CD14-positive monocyte (primary cell): ENCODE measurements at regions not wholly inside any gene's neighbourhood (a gene's known extent, or its start where the extent isn't known, plus 50 kb on each side); places are given as distances from the start of the nearest gene placed in this dataset.

Experiments
- DNase-seq, 3 donors: peaks; one replicate each; pipeline ENCODE4 v3.0.0-alpha.2; 2011 to 2022
- H2AFZ ChIP-seq: 2 replicates; pipeline ENCODE4 v1.6.0; 2012; ENCODE audit warnings: mild to moderate bottlenecking, low read depth, low read length, inconsistent platforms; ENCODE audit not compliant: insufficient read depth, poor library complexity, severe bottlenecking
- H3K27ac ChIP-seq, 2 donors: 1 replicate in 1 of 2; 2 replicates in 1 of 2; pipeline ENCODE4 v1.5.1; 2012 to 2013; ENCODE audit warnings: low read length in 2 of 2, control low read depth in 1 of 2, inconsistent platforms in 1 of 2, low read depth in 1 of 2, mild to moderate bottlenecking in 1 of 2
- H3K27me3 ChIP-seq, 2 donors: one replicate each; pipeline versions ENCODE4 v1.6.0 to v1.6.1; 2011 to 2013; ENCODE audit warnings: low read length in 2 of 2; ENCODE audit not compliant: control insufficient read depth in 2 of 2, insufficient read depth in 2 of 2
- H3K36me3 ChIP-seq, 2 donors: replicated peaks in 1 of 2; 1 replicate in 1 of 2; 2 replicates in 1 of 2; pipeline versions ENCODE4 v1.5.1 to v1.6.1; 2012 to 2013; ENCODE audit warnings: low read length in 2 of 2, control low read depth in 1 of 2, inconsistent platforms in 1 of 2, mild to moderate bottlenecking in 1 of 2; ENCODE audit not compliant: insufficient read depth in 2 of 2, control insufficient read depth in 1 of 2
- H3K4me1 ChIP-seq, 2 donors: 1 replicate in 1 of 2; 2 replicates in 1 of 2; pipeline versions ENCODE4 v1.5.1 to v1.6.1; 2012 to 2013; ENCODE audit warnings: low read length in 2 of 2, control low read depth in 1 of 2, inconsistent platforms in 1 of 2, mild to moderate bottlenecking in 1 of 2, moderate library complexity in 1 of 2; ENCODE audit not compliant: insufficient read depth in 2 of 2, control insufficient read depth in 1 of 2
- H3K4me2 ChIP-seq: replicated peaks from 2 replicates; pipeline ENCODE3; 2012; ENCODE audit warnings: low read length, moderate library complexity, mild to moderate bottlenecking; ENCODE audit not compliant: poor library complexity, severe bottlenecking; ENCODE audit errors: extremely low read depth
- H3K4me3 ChIP-seq, 3 experiments: fragments of 200-600 bp in 1 of 3; sonication (generic) in 1 of 3; replicated peaks in 1 of 3; 1 replicate in 2 of 3; 2 replicates in 1 of 3; pipeline ENCODE4 v1.5.1; 2011 to 2013; ENCODE audit warnings: low read length in 3 of 3, mild to moderate bottlenecking in 3 of 3, control low read depth in 2 of 3, low read depth in 2 of 3, inconsistent platforms in 1 of 3, moderate library complexity in 1 of 3
- H3K79me2 ChIP-seq: 2 replicates; pipeline ENCODE4 v1.6.0; 2012; ENCODE audit warnings: mild to moderate bottlenecking, control low read depth, inconsistent platforms, low read length, moderate library complexity; ENCODE audit not compliant: insufficient read depth
- H3K9ac ChIP-seq: 2 replicates; pipeline ENCODE4 v1.6.0; 2017; ENCODE audit warnings: low read length, mild to moderate bottlenecking; ENCODE audit not compliant: insufficient read depth, poor library complexity, severe bottlenecking
- H3K9me3 ChIP-seq, 2 donors: replicated peaks in 1 of 2; 1 replicate in 1 of 2; 2 replicates in 1 of 2; pipeline versions ENCODE4 v1.5.1 to v1.6.1; 2012 to 2013; ENCODE audit warnings: low read length in 2 of 2, control low read depth in 1 of 2; ENCODE audit not compliant: control insufficient read depth in 1 of 2, insufficient read depth in 1 of 2
- H4K20me1 ChIP-seq: 2 replicates; pipeline ENCODE4 v1.6.0; 2012; ENCODE audit warnings: mild to moderate bottlenecking, low read length, control low read depth, moderate library complexity; ENCODE audit not compliant: insufficient read depth
- H3K27ac Mint-ChIP-seq, 7 donors: one replicate each; pipeline ENCODE4 v1.8.0; 2020; ENCODE audit warnings: mild to moderate bottlenecking in 7 of 7, mixed read lengths in 7 of 7, moderate library complexity in 6 of 7, inconsistent platforms in 2 of 7
- H3K27me3 Mint-ChIP-seq, 3 donors: one replicate each; pipeline ENCODE4 v1.8.0; 2021 to 2022; ENCODE audit warnings: low read depth in 3 of 3, mild to moderate bottlenecking in 3 of 3, mixed read lengths in 3 of 3, moderate library complexity in 3 of 3, inconsistent platforms in 1 of 3
- H3K36me3 Mint-ChIP-seq, 2 donors: one replicate each; pipeline ENCODE4 v1.8.0; 2020; ENCODE audit warnings: mixed read lengths in 2 of 2, inconsistent platforms in 1 of 2, mild to moderate bottlenecking in 1 of 2
- H3K4me1 Mint-ChIP-seq: one replicate; pipeline ENCODE4 v1.8.0; 2020; ENCODE audit warnings: mild to moderate bottlenecking, mixed read lengths
- H3K4me3 Mint-ChIP-seq, 2 donors: one replicate each; pipeline ENCODE4 v1.8.0; 2020; ENCODE audit warnings: mild to moderate bottlenecking in 2 of 2, mixed read lengths in 2 of 2, moderate library complexity in 1 of 2
- H3K9me3 Mint-ChIP-seq, 7 donors: one replicate each; pipeline ENCODE4 v1.8.0; 2020 to 2022; ENCODE audit warnings: mixed read lengths in 7 of 7, mild to moderate bottlenecking in 6 of 7, moderate library complexity in 6 of 7, inconsistent platforms in 2 of 7
- CTCF ChIP-seq: fragments of 200-600 bp; IDR thresholded peaks from one replicate; pipeline ENCODE4 v1.8.0; 2022; ENCODE audit warnings: antibody characterized with exemption, mild to moderate bottlenecking
- WGBS: methylation state at CpG from one replicate; pipeline ENCODE4 v1.1.5; 2013; ENCODE audit warnings: missing lambda C conversion rate; ENCODE audit not compliant: insufficient coverage; 5-methylcytosine and 5-hydroxymethylcytosine counted together
- intact Hi-C, 2 donors: fragments of 100-400 bp; cut with micrococcal nuclease; formaldehyde crosslinking; loops; one replicate each; pipeline versions ENCODE4 v1.15.0 to v1.15.1; 2023

GRCh38 chr12:92085736-92086040 is 60.0 kb downstream of the BTG1 start:
- no peak overlapping the region for H3K27ac Mint-ChIP-seq

GRCh38 chr12:92085040-92085735 is 60.5 kb downstream of the BTG1 start:
- H3K9me3 Mint-ChIP-seq: peaks cover 0 to 4% (median 0%) of the 10 kb centered on the region in 7 donors
- Histone ChIP-seq H3K4me3 (no peak overlapping the region), H2AFZ (no peak overlapping the region), H4K20me1 (no peaks in the 10 kb centered on the region), H3K4me2 (no peak overlapping the region), H3K79me2 (no peaks in the 10 kb centered on the region), H3K9me3 (no peaks in the 10 kb centered on the region), H3K9ac (no peak overlapping the region), H3K27ac (no peak overlapping the region), H3K27me3 (no peaks in the 10 kb centered on the region), H3K4me1 (peaks cover 17 to 27% of the 10 kb centered on the region in 2 donors), H3K36me3 (no peaks in the 10 kb centered on the region)
- H3K4me3 Mint-ChIP-seq: no peak overlapping the region
- no peak for DNase-seq
- no peaks in the 10 kb centered on the region for H3K27me3 Mint-ChIP-seq
- intact Hi-C loops: no loop called here
- peaks cover 27% of the 10 kb centered on the region for H3K4me1 Mint-ChIP-seq
- H3K36me3 Mint-ChIP-seq: peaks cover 6 to 9% of the 10 kb centered on the region in 2 donors
- H3K27ac Mint-ChIP-seq: no peak overlapping the region
- WGBS: no CpG with 5 or more reads among the region's 3 CpGs
- no peak for TF ChIP-seq CTCF

More at GRCh38 chr12:92085736-92086040, 60.0 kb downstream of the BTG1 start:
- peaks cover 6 to 9% of the 10 kb centered on the region in 2 donors for H3K36me3 Mint-ChIP-seq
- WGBS: no CpG with 5 or more reads among the region's 1 CpG
- H3K27me3 Mint-ChIP-seq: no peaks in the 10 kb centered on the region
- Histone ChIP-seq H3K4me3 (no peak overlapping the region), H3K9me3 (no peaks in the 10 kb centered on the region), H3K4me2 (no peak overlapping the region), H3K27ac (no peak overlapping the region), H3K4me1 (peaks cover 13 to 24% of the 10 kb centered on the region in 2 donors), H2AFZ (no peak overlapping the region), H3K36me3 (no peaks in the 10 kb centered on the region), H4K20me1 (no peaks in the 10 kb centered on the region), H3K79me2 (no peaks in the 10 kb centered on the region), H3K9ac (no peak overlapping the region), H3K27me3 (no peaks in the 10 kb centered on the region)
- peaks cover 26% of the 10 kb centered on the region for H3K4me1 Mint-ChIP-seq
- TF ChIP-seq CTCF: no peak
- no peak overlapping the region for H3K4me3 Mint-ChIP-seq
- peaks cover 0 to 4% (median 0%) of the 10 kb centered on the region in 7 donors for H3K9me3 Mint-ChIP-seq
- intact Hi-C loops: no loop called here
- no peak for DNase-seq
